Spleen (tissue), 7 donors: ENCODE measurements at regions not wholly inside any gene's neighbourhood (a gene's known extent, or its start where the extent isn't known, plus 50 kb on each side); places are given as distances from the start of the nearest gene placed in this dataset.

ENCODE experiments used
- POLR2A ChIP-seq, 3 donors: fragments of 450-650 bp; IDR thresholded peaks; one replicate each; pipeline ENCODE4 v1.5.1; 2017; ENCODE audit warnings: antibody characterized with exemption in 3 of 3, mild to moderate bottlenecking in 1 of 3
- POLR2AphosphoS5 ChIP-seq, 3 donors: sonication (generic); formaldehyde crosslinking; IDR thresholded peaks; one replicate each; pipeline ENCODE4 v1.5.1; 2017; ENCODE audit warnings: antibody characterized with exemption in 3 of 3
- TF ChIP-seq, protein P1 (sequence below), 11 experiments: fragments of 200-600 bp in 7 of 11; fragments of 450-650 bp in 4 of 11; sonication (generic) in 4 of 11; IDR thresholded peaks in 8 of 11; conservative IDR thresholded peaks in 3 of 11; 1 replicate in 7 of 11; 2 replicates in 4 of 11; pipeline versions ENCODE4 v1.4.0 to v1.8.0; 2016 to 2021; ENCODE audit warnings: antibody characterized with exemption in 11 of 11, inconsistent platforms in 4 of 11, mild to moderate bottlenecking in 1 of 11
- donor health status: DM: no; HTN: no; CAD: no; lungs with moderate emphysema.
- donor health status: DM: no; HTN: no; CAD: no.
- donor health status: DM: no; HTN: no; CAD: no.

DNA sequence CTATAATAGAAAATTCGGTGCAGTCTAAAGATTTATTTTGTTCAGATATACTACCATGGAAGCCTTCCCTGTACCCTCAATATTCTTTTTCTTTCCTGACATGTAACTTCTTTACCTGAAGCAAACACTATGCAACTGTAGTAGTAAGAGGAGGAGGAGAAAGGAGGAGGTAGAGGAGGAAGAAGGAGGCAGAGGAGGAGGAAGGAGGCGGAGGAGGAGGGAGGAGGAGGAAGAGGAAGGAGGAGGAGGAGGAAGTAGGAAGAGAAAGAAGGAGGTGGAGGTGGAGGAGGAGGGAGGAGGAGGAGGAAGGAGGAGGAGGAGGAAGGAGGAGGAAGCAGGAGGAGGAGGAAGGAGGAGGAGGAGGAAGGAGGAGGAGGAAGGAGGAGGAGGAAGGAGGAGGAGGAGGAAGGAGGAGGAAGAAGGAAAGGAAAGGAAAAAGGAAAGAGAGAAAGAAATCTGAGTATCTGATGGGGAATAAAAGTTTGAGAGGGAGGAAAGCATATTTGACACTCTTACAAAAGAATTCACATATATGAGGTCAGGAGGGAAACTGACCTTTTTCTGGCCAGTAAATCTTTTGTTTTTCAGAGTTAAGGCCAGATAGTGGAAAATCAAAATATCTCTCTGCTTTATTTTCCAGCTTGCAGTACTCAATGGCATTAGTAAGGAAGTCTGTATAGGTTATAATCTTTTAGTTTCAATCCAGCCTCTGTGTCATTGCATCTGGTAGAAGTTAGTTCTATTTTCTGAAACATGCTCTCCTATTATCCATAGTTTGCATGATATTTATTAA, 114.5 kb upstream of the LPAR1 start:
- TF ChIP-seq, protein P1, sequence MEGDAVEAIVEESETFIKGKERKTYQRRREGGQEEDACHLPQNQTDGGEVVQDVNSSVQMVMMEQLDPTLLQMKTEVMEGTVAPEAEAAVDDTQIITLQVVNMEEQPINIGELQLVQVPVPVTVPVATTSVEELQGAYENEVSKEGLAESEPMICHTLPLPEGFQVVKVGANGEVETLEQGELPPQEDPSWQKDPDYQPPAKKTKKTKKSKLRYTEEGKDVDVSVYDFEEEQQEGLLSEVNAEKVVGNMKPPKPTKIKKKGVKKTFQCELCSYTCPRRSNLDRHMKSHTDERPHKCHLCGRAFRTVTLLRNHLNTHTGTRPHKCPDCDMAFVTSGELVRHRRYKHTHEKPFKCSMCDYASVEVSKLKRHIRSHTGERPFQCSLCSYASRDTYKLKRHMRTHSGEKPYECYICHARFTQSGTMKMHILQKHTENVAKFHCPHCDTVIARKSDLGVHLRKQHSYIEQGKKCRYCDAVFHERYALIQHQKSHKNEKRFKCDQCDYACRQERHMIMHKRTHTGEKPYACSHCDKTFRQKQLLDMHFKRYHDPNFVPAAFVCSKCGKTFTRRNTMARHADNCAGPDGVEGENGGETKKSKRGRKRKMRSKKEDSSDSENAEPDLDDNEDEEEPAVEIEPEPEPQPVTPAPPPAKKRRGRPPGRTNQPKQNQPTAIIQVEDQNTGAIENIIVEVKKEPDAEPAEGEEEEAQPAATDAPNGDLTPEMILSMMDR (IDR thresholded peaks at IDR 0.05 in 8 of 11, conservative IDR thresholded peaks at IDR 0.05 in 3 of 11) = no peak
- TF ChIP-seq POLR2A (IDR thresholded peaks at IDR 0.05) (no peak), POLR2AphosphoS5 (IDR thresholded peaks at IDR 0.05) (no peak)
